HG03103 (cell line): ENCODE measurements at regions not wholly inside any gene's neighbourhood (a gene's known extent, or its start where the extent isn't known, plus 50 kb on each side); places are given as distances from the start of the nearest gene placed in this dataset.
"Not testable (repeated sequence)": the region's sequence is repeated elsewhere in the genome, so short reads cannot be mapped to it uniquely, and the experiment has no call there.

Experiments
- ATAC-seq: cut with Tn5 transposase; IDR thresholded peaks from one replicate; pipeline ENCODE4 v1.9.1; 2021; ENCODE audit warnings: low read depth; ENCODE audit not compliant: unreplicated experiment

DNA sequence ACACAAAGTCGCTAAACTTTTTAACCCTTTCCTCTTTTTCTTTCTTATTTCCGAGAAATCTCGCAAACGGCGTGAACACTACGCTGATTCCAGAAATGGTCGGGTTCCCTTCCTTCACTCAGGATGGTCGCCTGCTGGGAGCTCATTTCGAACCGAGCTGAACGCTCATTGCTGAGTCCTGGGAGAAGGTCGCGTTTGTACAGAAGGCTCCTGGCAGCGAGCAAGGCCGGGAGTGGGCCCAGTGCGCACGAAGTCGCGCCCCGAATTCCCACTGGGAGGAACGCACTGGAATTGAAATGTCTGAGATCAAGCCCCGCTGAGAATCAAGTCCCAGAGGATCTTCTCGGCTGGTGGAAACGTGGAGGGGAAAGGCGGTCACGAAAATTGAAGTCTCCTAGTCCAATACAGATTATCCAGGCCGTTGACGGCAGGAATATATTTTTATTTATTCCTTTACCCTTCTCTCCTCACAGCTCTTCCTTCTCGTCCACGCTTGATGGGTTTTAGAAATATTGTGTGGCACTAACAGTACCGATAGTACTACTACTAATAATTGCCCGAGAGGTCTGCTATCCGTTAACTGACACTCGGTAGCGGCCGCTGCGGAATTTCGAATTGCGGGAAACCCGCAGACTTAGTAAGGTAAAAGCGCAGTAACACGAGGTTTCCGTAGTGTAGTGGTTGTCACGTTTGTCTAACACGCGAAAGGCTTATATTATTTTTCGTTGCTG is 207.2 kb upstream of the ZNF184 start:
- no peak for ATAC-seq

DNA sequence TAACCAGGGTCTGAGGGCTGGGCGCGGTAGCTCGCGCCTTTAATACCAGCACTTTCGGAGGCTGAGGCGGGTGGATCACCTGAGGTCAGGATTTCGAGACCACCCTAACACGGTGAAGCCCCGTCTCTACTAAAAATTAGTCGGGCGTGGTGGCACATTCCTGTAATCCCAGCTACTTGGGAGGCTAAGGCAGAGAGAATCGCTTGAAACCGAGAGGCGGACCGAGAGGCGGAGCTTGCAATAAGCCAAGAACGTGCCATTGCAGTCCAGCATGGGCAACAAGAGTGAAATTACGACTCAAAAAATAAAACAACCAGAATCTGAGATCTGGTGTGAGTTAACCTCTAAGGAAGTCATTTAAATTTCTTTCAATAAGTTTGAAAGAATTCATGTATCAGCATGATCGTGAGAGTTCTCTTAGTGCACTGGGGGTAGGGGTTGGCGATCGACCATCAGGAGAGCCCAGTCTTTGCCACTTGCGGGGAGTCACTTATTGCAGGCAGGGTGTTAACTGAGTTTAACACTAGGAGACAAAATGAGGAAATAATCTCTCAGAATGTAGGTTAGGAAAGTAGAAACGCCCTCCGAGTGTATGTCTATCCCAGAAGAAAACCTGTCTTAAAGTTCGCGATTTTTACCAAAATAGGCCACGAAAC is 206.5 kb upstream of the ZNF184 start:
- ATAC-seq, result no peak

DNA sequence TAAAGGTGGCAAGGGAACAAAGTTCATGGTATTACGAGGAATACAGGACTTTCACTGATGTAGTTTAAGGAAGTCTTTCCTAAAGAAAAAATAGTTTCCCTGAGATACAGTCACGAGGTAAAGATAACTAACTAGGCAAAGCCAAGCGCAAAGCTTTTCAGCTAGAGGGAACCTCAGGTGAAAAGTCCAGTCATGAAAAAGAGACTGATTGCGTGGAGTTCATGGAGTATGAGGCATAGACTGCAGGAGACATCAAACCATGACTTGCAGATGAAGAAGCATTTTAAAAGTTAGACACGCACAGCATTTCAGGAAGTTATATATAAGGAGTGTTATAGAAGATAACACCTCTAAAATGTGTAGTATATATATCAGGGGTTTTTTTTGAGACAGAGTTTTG is 205.6 kb upstream of the ZNF184 start:
- no peak for ATAC-seq

DNA sequence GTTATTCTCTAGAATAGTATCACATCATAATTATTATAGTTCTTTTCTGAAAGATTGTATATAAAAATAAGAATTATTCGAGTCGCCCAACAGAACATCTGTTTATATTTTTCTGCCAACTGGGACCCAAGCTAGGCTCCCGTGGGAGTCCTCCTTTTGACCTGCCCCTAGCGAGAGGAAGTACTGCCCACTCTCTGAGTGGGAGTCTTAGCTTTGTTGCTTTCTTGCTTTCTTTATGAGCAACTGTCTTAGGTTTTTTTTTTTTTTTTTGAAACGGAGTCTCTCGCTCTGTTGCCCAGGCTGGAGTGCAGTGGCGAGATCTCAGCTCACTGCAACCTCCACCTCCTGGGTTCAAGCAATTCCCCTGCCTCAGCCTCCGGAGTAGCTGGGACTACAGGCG is 202.0 kb upstream of the ZNF184 start:
- no peak for ATAC-seq

DNA sequence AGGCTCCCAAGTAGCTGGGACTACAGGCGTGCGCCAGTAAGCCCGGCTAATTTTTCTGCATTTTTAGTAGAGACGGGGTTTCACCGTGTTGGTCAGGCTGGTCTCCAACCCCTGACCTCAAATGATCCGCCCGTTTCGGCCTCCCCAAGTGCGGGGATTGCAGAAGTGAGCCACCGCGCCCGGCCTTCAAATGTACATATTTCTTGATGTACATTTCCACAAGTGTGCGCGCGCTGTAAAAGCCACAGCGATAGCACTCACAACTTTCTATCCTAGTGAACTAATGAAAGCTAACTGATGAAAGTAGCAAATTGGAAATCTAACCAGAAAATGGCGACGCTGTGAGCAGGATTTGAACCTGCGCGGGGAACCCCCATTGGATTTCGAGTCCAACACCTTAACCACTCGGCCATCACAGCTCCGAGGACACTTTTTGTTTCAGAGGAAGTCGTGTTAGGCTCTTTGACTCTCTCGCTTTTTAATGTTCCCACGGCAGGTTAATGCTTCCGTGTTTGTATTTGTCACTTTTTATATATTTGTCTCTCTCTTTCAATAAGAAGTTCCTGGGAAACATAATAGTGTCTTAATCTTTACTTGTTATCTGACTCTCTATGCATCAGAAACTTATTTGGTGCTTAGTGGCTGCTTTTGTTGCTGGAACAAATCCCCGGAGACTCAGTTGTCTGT is 199.4 kb upstream of the ZNF184 start:
- peak; percentile 40 for ATAC-seq

DNA sequence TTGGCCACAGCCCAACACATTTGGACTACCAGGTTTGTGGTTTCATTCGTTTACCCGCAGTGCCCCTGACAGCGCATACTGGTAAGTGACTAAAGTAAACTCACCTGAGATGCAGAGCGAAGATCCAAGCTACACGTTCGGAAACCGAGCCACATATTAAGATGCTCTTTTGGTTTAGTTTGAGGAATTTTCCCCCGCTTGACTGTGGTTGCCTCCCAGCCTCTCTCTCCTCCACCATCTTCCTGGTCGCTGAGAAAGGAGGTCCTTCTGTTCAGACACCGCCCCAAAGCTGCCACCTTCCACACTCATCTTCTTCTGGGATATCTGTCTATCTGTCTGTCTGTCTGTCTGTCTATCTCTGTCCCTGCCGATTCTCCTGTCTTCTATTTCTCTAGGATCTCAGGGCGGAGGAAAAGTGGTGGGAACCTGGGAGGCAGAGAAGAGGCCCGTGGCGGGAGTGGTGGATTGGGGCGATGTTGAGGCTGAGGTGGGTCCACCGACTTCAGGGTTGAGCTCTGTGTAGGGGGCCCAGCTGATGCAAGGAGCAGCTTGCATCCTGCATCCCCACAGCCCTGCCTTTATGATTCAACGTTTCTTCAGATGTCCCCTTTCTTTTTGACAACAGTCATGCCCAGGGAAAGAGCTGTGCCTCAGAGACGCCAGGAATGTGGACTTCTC is 196.9 kb upstream of the ZNF184 start:
- no peak for ATAC-seq

DNA sequence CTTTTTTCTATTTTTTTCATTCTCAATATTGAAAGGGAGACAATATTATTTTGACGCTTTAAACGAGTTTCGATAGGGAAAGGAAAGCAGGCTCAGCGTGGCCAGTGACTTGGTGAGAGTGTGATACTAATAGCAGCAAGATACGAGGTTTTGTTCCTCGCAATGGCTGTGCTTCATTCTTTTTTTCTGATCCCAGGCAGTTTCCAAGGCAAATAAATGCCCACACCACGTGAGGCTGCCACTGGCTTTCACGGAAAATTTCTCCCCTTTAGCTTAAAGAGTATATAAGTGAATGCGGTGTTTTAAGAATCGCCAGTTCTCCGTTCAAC is 196.4 kb upstream of the ZNF184 start:
- ATAC-seq, result no peak

DNA sequence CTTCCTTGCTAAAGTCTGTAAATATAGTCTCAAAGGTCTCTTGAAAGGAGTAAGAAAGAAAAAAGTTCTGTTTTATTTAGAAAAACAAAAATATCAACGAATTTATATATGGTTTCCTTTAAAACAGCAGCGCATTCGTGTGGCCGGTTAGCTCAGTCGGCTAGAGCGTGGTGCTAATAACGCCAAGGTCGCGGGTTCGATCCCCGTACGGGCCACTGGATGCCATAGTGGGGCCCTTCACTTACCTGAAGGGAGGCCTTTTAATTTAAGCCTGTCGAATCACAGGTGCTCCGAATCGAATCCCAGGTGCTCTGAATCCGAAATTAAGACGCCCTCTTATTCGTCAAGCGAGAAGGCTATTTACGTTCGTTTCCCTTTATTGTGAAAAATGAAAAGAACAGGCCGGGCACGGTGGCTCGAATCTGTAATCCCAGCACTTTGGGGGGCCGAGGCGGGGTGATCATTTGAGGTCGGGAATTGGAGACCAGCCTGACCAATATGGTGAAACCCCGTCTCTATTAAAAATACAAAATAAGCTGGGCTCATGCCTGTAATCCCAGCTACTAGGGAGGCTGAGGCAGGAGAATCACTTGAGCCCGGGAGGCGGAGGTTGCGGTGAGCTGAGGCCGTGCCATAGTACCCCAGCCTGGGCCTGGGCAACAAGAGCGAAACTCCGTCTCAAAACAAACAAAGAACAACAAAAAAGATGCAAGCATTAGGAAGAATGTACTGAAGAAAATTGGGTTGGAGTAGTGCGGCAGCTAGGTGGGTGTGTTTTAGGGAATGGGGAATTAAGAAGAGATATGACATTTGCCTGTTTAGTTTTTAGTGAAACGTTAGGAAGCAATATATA is 195.8 kb upstream of the ZNF184 start:
- ATAC-seq, result no peak

DNA sequence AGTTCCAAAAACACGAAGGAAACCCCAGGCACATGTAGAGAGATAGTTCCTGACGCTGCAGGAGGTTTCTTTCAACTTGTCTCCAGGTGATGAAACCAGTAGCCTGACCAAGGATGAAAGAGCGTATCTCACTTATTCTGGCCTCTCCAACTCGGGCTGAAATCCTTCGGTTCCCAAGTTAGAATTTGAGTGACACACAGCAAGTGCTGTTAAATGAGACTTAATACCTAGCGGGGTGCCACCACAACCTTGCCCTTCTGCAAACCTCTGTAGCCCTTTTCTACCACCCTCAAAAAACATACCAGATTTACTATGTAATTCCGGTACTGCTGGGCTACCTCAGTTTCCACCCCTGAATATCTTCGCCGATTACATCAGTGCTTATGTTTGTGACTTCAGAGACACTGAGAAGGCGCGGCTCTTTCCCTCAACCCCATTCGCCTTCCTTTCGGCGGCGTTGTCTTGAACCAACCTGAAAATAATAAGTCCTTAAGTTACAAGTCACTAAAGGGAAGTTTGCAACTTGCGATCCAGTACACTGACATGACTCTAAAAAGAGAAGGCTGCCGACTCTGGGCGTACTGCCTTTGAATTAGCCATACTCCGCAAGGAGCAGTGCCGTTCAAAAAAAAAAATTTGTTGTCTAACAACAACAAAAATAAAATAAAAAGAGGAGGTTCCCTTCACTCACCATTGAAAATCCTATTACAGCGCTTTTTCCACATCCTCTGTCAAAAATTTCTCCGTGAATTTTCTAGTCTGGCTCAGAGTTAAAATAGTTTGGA is 194.9 kb upstream of the ZNF184 start:
- ATAC-seq, result no peak

DNA sequence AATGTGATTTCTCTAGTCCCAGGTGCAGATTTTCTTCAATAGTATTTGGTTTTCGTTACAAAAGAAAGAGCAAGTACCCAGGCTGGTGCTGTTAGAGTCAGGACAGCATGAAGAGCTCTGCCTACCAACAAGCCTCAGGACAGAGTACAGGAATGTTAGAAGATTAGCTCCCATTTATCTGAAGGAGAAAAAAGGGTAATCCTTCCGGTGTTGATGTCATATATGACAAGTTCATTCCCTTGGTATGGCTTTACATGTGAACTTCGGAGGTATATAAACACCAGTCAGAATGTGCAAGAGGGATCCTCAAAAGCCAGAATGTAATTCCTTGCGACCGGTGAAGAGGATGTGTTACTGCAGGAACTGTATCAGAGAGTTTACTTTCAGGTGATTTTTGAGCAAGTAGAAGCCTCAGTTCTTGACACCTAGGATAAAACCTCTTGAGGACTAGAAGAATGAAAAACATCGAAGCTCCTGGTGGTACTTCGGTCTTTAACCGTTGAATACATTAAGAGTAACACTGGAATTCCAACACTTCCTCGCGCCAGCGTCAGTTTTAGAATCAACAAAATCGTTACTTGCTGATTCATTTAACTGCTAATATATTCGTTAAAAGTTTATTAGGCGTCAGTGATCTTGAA is 194.2 kb upstream of the ZNF184 start:
- ATAC-seq, result no peak

DNA sequence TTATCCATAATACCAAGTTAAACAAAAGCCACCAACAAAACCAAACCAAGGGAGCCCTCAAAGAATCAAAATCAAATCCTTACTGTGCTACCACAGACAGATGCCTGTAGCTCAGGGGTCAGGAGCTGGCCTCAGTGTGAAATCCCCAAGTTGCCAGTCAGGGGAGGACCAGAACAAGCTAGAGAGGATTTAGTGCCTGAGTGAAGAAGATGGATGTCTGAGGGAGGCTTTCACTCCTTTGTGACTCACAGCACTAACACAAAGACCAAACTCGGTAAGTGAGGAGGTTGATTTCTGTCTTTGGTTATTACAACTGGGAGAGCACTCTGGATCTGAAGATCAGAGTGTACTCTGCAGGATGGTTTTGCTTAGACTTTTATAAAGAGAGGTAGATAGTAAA is 189.9 kb upstream of the ZNF184 start:
- ATAC-seq, result no peak

DNA sequence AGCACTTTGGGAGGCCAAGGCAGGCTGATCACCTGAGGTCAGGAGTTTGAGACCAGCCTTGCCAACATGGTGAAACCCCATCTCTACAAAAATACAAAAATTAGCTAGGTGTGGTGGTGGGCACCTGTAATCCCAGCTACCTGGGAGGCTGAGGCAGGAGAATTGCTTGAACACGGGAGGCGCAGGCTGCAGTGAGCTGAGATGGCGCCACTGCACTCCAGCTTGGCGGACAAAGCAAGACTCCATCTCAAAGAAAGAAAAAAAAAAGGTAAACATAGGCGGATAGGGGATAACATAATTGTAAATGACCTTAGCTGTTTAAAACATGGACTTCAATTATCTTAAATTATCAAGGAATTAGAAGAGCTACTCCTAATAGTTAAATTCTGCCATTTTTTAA is 189.3 kb upstream of the ZNF184 start:
- not testable (repeated sequence) for ATAC-seq

DNA sequence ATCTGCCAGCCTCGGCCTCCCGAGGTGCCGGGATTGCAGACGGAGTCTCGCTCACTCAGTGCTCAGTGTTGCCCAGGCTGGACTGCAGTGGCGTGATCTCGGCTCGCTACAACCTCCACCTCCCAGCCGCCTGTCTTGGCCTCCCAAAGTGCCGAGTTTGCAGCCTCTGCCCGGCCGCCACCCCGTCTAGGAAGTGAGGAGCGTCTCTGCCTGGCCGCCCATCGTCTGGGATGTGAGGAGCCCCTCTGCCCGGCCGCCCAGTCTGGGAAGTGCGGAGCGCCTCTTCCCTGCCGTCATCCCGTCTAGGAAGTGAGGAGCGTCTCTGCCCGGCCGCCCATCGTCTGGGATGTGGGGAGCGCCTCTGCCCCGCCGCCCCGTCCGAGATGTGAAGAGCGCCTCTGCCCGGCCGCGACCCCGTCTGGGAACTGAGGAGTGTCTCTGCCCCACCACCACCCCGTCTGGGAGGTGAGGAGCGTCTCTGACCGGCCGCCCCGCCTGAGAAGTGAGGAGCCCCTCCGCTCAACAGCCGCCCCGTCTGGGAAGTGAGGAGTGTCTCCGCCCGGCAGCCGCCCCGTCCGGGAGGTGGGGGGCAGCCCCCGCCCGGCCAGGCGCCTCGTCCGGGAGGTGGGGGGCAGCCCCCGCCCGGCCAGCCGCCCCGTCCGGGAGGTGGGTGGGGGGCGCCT is 180.4 kb upstream of the ZNF184 start:
- not testable (repeated sequence) for ATAC-seq

DNA sequence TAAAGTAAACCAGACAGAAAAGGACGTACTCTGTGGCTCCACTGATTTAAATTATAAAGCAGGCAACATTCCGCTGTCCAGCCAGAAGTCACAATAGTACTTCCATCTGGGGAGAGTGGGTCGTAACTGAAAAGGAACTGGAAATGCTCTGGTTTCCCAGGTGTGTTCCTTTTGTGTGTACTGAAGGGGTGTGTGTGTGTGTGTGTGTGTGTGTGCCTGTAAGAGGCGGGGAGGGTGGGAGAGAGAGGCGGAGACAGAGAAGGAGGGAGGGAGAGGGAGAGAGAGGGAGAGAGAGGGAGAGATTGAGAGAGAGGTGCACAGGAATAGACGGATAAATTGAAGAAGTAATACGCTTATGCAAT is 178.4 kb upstream of the ZNF184 start:
- ATAC-seq, result no peak

DNA sequence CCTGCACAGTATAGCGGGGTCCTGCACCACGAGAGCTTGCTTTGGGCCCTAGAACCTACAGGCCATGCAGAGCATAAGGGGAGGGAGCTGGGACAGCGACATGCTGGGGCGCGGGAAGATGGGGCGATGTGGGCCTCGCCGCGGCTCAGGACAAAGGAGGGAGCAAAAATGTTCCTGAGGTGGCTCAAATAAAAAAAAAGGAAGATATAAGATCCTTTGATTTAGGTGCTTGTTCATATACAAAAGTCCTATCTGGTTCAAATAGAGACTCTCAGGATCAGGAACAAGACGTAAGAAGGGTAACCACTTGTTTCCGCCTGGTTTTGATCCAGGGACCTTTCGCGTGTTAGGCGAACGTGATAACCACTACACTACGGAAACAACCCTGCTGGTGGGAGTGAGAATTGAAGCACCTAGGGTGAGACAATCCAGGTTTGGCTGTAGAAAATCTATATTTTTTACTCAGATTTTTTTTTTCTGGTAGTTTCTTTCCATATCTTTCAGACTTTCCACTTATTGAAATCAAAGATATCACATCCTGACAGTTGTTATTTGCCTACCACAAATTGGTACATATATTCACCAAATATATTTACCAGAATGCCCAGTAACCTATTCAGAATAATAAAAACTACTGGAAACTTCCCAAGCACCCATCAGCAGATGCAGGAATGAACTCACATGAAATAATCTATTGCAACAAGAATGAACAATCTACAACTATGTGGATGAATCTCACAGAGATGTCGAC is 177.9 kb upstream of the ZNF184 start:
- no peak for ATAC-seq

DNA sequence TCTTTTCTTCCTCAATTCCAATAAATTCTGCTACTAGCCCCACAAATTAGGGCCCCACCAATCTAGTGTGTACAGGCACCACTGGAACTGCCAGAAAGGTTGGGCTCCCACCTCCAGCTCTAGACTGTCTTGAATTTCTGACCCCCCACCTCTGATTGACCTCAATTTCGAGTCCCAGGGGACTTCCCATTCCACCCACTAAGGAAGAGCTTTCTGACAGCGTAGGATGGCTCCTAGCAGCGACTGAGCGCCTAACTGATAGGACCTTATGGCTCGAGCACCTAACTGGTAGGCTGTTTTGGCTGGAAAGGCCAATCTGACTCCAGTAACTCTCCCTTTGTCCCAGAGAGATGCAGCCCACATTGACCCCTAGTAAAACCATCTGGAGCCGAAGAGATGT is 171.6 kb upstream of the ZNF184 start:
- ATAC-seq, result no peak

DNA sequence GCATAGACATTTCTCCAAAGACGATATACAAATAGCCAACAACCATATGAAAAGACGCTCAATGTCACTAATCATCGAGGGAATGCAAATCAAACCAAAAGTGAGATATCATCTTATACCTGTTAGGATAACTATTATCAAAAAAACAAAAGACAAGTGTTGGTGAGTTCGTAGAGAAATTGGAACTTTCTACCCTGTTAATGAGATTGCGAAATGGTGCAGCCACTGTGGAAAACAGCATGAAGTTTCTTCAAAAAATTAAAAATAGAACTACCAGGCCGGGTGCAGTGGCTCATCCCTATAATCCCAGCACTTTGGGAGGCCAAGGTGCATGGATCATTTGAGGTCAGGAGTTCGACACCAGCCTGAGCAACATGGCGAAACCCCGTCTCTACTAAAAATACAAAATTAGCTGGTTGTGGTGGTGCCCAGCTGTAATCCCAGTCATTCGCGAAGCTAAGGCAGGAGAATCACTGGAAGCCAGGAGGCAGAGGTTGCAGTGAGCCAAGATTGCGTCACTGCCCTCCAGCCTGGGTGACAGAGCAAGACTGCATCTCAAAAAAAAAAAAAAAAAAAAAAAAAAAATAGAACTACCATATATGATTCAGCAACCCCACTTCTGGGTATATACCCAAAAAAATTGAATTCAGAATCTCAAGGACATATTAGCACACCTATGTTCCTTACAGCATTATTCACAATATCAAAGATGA is 170.0 kb upstream of the ZNF184 start:
- ATAC-seq, result no peak
